GM13977 (cell line): ENCODE measurements at regions not wholly inside any gene's neighbourhood (a gene's known extent, or its start where the extent isn't known, plus 50 kb on each side); places are given as distances from the start of the nearest gene placed in this dataset.

Source experiments
- DNase-seq: peaks from one replicate; pipeline ENCODE4 v3.0.0; 2012; ENCODE audit warnings: low spot score
- in situ Hi-C: fragments of 300-500 bp; cut with MboI; formaldehyde crosslinking; loops from one replicate; pipeline ENCODE4 v1.12.0; 2022; ENCODE audit warnings: low sequenced_read_pairs, low pct_unique_long_range_greater_than_20kb, mixed read lengths, inconsistent platforms; ENCODE audit not compliant: unreplicated experiment
- TF ChIP-seq, protein P1 (sequence below): IDR thresholded peaks from 2 replicates; pipeline ENCODE4 v1.5.1; 2012; ENCODE audit warnings: mild to moderate bottlenecking, control low read depth; ENCODE audit not compliant: insufficient read depth; ENCODE audit errors: extremely low read depth, missing control alignments

GRCh38 chr1:90850181-90850897, 133.2 kb upstream of the BARHL2 start:
- in situ Hi-C loops = no loop called here
- TF ChIP-seq, protein P1, sequence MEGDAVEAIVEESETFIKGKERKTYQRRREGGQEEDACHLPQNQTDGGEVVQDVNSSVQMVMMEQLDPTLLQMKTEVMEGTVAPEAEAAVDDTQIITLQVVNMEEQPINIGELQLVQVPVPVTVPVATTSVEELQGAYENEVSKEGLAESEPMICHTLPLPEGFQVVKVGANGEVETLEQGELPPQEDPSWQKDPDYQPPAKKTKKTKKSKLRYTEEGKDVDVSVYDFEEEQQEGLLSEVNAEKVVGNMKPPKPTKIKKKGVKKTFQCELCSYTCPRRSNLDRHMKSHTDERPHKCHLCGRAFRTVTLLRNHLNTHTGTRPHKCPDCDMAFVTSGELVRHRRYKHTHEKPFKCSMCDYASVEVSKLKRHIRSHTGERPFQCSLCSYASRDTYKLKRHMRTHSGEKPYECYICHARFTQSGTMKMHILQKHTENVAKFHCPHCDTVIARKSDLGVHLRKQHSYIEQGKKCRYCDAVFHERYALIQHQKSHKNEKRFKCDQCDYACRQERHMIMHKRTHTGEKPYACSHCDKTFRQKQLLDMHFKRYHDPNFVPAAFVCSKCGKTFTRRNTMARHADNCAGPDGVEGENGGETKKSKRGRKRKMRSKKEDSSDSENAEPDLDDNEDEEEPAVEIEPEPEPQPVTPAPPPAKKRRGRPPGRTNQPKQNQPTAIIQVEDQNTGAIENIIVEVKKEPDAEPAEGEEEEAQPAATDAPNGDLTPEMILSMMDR = no peak
- DNase-seq = no peak

GRCh38 chr1:90841473-90841872, 124.4 kb upstream of the BARHL2 start:
- no peak for DNase-seq
- TF ChIP-seq, protein P1 = no peak
- in situ Hi-C loops = no loop called here

GRCh38 chr1:90840352-90840751, 123.2 kb upstream of the BARHL2 start:
- TF ChIP-seq, protein P1 = no peak
- in situ Hi-C loops = no loop called here
- DNase-seq = no peak

DNA sequence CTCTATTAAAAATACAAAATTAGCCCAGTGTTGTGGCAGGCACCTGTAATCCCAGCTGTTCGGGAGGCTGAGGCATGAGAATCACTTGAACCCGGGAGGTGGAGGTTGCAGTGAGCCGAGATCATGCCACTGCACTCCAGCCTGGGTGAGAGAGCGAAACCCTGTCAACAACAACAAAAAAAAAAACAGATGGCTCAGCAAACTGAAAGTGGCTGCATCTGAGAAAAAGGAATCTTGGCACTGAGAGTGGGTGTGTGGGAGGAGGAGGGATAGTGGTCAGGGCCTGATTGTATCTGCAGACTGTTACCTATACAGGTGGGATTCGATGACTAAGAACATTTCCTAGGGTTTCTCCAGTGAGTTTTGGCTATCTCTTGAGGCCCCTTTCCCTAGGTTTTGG, 122.2 kb upstream of the BARHL2 start:
- in situ Hi-C loops = loop anchor here (10.0 kb wide), 1 partner anchor 115 kb away; no protein-coding TSS in a partner anchor
- no peak for DNase-seq

DNA sequence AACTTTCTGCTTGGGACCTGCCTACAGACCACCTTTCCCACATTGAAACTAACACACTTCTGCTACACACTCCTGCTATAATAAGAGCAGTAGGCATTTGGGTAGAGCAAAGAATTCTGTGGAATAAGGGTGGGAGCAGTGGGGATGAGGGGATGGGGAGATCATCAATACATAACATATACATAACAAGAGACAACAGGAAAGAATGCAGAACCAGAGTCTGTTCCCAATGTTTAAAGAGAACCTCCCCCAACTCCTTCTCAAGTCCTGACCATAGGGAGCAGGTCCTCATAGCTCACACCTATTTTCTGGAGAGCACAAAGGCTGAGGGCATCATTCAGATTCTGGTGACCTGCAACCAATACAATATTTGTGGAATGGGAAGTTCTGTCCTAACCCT, 121.6 kb upstream of the BARHL2 start:
- in situ Hi-C loops = loop anchor here (10.0 kb wide), 1 partner anchor 114 kb away; no protein-coding TSS in a partner anchor
- no peak for DNase-seq
- TF ChIP-seq, protein P1 = no peak

More for the DNA sequence above, 122.2 kb upstream of the BARHL2 start:
- TF ChIP-seq, protein P1 = no peak

- in situ Hi-C loops = loop anchor here (10.0 kb wide), 1 partner anchor 113 kb away; no protein-coding TSS in a partner anchor
- TF ChIP-seq, protein P1 = no peak
- DNase-seq = no peak
These were observed 120.3 kb upstream of the BARHL2 start for GRCh38 chr1:90837420-90837819.
